HG03432 (cell line): ENCODE measurements at regions not wholly inside any gene's neighbourhood (a gene's known extent, or its start where the extent isn't known, plus 50 kb on each side); places are given as distances from the start of the nearest gene placed in this dataset.
"Not testable (repeated sequence)": the region's sequence is repeated elsewhere in the genome, so short reads cannot be mapped to it uniquely, and the experiment has no call there.

Experiments
- ATAC-seq: cut with Tn5 transposase; IDR thresholded peaks from one replicate; pipeline ENCODE4 v1.9.1; 2021; ENCODE audit warnings: mild to moderate bottlenecking, moderate library complexity; ENCODE audit not compliant: unreplicated experiment

DNA sequence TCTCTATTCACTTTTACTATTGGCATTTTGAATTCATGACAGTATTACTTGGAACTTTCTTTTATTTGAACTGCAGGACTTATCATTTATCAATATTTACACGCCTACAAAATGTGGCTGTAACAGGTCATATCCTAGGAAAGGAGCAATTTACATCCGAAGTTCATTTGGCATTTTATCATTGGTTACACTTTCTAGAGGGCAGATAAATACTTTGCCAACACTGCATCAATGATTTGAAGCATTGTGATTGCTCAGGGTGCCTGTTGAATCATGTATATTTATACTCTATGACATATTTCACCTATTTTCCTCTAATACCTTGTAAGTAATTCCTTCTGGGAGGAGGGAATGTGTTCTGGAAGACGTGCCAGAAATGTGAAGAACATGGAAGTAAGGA is 136.7 kb downstream of the MID1IP1 start:
- ATAC-seq: no peak

DNA sequence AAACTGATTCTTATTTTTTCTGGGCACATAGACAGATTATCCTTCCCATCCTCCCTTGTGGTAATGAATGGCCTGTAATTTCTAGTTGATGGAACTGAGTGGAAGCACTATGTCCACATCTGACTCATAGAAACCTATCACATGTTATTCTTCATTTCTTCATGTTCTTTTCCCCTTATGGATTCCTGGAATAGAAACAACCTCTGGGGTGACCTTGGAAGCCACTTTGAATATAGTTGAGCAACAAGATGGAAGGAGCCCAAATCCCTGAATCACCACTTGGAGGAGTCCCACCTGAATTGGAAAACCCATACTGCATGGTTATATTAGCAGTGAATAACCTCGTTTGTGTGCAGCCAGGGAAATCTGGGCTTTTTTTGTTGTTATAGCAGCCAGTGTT is 137.8 kb downstream of the MID1IP1 start:
- no peak for ATAC-seq

DNA sequence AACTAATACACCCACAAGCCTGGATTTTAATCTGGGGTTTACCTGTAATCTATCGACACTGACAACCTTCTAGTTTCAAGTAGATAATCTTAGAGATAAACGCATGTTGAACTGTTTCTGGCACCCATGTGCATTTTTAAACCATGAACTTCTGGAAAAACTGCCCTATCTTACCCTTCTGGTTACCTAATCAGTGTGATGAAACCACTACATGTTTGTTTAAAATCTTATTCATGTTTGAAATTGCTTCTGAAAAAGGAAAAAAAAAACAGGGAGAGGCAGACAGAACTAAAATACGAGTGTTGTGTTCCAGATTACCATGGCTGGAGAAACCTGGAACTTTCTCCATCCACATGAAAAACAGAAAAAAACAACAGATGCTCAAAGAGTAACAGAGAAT is 139.3 kb downstream of the MID1IP1 start:
- ATAC-seq: no peak

DNA sequence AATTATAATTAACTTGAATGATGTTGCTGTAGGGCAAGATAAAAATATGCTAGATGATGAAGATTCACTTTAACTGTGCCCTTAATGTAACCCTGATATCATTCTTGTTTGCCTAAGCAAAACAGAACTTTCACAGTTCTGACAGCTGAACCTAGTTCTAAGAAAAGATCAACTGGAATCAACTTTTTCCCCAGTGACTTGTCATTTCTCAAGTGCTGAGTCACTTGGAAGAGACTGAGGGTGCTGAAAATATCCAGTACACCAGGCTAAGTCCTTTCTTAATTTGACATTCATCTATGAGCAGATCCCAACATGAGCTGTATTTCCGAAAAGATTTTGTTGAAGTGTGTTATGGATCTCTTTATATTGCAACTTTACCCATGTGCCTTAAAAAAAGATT is 140.4 kb downstream of the MID1IP1 start:
- ATAC-seq: no peak

- no peak for ATAC-seq
These were observed 141.9 kb downstream of the MID1IP1 start for GRCh38 chrX:38943120-38943519.

DNA sequence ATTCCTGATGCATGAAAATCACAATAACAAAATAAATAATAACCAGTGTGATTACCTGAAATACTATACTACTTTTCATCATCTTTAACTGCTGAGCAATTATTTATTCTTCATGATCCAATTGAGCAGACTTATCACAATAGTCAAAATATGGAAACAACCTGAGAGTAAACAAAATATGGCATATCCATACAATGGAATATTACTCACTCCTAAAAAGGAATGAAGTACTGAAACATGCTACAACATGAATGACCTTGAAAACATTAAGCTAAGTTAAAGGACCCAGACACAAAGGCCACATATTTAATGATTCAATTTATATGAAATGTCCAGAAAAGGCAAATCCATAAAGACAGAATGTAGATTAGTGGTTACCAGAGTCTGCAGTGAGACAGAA is 146.8 kb downstream of the MID1IP1 start:
- no peak for ATAC-seq

DNA sequence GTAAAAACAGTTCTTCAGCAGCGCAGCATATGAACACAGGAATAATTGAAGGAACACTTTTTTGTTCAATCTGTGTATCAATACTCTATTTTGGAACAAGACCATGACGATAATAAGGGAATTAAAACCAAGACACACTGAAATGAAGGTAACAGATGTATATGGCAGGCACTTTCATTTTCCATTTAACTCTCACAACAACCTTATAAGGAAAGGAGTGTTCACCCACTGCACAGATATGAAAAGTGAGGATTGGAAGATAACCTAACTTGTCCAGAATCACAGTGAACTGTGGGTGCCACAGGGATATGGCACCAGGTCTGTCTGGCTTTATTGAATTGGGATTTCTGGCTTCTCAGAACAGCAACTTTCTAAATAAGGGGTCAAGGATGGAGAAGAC is 153.3 kb downstream of the MID1IP1 start:
- no peak for ATAC-seq

- ATAC-seq: no peak
These were observed 158.5 kb downstream of the MID1IP1 start for GRCh38 chrX:38959736-38960135.

DNA sequence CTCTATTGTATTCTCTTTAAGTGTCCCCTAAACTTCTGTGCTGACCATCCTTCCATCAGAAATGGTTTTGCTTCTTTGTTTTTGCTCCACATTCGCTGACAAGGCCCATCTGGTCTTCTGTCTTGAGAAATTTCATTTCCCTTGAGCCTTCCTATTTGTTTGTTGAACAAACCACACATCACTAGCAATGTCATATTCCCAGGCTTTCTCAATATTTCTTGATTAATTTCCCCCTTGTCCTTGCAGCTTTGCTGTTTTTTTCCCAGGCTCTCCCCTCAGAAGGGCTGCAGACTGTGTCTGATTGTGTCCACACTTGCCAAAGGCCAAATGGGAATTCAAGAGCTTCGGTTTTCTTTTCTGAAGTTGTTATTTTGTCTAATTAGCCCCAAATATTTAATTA is 158.9 kb downstream of the MID1IP1 start:
- no peak for ATAC-seq

DNA sequence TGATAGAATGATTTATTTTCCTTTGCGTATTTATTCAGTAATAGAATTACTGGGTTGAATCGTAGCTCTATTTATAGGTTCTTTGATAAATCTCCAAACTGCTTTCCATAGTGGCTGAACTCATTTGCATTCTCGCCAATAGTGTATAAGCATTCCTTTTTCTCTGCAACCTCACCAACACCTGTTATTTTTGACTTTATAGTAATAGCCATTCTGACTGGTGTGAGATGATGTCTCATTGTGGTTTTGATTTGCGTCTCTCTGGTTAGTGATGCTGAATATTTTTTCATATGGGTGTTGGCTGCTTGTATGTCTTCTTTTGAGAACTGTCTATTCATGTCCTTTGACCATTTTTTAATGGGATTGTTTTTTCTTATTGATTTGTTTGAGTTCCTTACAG is 160.7 kb downstream of the MID1IP1 start:
- no peak for ATAC-seq

GRCh38 chrX:38963244-38963643 is 162.0 kb downstream of the MID1IP1 start:
- ATAC-seq: not testable (repeated sequence)

DNA sequence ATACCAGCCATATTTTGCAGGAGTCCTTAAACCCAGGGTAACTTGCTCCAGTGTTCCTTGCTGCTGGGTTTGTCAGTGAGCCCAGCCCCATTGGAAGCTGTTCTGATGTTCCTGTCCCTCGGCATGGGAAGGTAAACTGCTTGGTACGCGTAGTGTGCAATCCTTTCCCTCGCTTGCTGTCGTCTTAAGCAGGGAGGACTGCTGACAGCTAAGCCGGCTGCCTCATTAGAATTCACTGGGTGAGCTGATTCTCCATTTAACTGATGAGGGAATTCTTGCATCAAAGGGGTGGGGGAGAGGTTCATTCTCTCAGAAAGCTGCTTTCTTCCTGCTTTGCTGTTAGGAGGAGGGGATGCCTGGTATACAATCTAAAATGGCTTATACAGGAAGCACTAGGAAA is 164.6 kb downstream of the MID1IP1 start:
- ATAC-seq: no peak

GRCh38 chrX:38968344-38969216 is 167.3 kb downstream of the MID1IP1 start:
- no peak for ATAC-seq

DNA sequence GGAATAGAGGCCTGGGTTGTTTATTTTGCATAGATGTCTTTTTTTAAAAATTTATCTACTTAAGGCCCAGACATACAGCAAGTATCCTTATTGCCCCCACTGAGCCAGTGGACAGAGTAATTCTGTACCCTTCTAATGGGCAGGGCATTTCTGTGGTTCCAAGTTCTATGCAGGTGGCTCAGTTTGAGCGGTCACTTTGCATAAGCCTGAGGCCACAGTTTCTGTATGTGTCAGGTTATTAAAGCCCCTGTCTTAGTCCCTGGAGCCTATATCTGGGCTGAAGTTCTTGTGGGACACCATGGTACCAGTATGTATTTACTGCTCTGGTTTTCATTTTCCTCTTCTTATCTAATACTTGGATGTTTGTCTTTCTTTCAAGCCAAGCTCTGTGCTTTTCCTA is 168.8 kb downstream of the MID1IP1 start:
- no peak for ATAC-seq

DNA sequence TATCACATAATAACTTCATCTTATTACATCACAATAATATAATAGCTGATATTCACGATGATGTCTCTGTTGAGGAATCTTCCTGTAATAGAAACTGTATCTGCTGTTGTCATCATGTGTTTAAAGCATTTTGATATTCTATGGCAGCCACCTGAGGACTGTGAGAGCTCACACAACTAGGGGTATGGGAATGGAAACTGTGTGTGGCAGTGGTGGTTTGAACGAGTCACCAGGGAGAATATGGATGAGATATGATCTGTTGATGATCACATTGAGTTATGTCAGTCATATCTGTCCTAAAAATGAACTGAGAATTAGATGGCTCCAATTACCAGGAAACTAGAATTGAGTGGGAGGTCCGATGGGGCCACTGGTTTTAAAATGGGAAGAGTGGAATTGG is 169.6 kb downstream of the MID1IP1 start:
- no peak for ATAC-seq

- no peak for ATAC-seq
These were observed 172.1 kb downstream of the MID1IP1 start for GRCh38 chrX:38973322-38973721.

- ATAC-seq: no peak
These were observed 173.3 kb downstream of the MID1IP1 start for GRCh38 chrX:38974542-38974941.

- ATAC-seq: no peak
These were observed 174.2 kb downstream of the MID1IP1 start for GRCh38 chrX:38975368-38975942.

DNA sequence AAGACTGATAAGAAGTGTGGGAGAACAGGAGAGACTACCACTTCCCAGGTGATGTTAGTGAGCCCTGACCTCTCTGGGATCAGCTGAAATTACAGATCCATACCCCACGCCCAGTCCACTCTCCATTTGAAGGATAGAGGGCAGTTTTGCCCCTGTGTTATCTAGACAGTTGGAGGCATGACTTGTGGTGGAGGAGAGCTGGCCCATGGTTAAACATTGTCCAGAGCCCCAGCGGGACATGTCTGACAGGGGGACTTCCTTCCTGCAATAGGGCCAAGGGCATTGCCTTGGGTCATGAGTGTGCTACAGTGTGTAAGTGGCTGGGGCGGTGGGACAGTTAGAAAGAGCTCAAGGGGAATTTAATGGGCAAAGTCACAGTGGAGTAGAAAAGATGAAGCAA is 181.1 kb downstream of the MID1IP1 start:
- ATAC-seq: no peak

- ATAC-seq: no peak
These were observed 181.6 kb downstream of the MID1IP1 start for GRCh38 chrX:38982843-38983242.

- no peak for ATAC-seq
These were observed 184.1 kb downstream of the MID1IP1 start for GRCh38 chrX:38985375-38985774.

GRCh38 chrX:38985945-38986344 is 184.7 kb downstream of the MID1IP1 start:
- ATAC-seq: no peak

DNA sequence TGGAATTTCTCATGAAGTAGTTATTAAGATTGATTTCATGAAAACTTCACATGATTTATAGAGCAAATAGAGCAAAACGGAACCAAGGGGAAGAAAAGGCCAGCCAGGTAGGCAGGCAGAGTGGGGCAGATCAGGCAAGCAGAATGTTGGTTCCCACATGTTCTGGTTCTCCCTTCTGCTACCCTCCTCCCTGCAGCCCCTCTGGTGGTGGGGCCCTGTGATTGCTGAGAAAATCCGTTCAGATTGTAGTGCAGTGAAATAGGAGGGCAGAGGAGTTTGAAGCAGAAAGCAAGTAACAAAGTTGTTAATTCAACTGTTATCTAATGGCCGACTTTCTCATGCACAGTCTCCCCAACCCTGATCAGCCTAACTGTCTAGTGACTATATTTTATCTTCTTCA is 185.3 kb downstream of the MID1IP1 start:
- ATAC-seq: no peak
